GM19395 (cell line): ENCODE measurements at regions not wholly inside any gene's neighbourhood (a gene's known extent, or its start where the extent isn't known, plus 50 kb on each side); places are given as distances from the start of the nearest gene placed in this dataset.
A peak's percentile ranks its signal among the peaks of the same experiment; 100 is the strongest.

ENCODE experiments used
- ATAC-seq: cut with Tn5 transposase; IDR thresholded peaks from one replicate; pipeline ENCODE4 v1.9.1; 2021; ENCODE audit warnings: mild to moderate bottlenecking, moderate library complexity; ENCODE audit not compliant: unreplicated experiment

DNA sequence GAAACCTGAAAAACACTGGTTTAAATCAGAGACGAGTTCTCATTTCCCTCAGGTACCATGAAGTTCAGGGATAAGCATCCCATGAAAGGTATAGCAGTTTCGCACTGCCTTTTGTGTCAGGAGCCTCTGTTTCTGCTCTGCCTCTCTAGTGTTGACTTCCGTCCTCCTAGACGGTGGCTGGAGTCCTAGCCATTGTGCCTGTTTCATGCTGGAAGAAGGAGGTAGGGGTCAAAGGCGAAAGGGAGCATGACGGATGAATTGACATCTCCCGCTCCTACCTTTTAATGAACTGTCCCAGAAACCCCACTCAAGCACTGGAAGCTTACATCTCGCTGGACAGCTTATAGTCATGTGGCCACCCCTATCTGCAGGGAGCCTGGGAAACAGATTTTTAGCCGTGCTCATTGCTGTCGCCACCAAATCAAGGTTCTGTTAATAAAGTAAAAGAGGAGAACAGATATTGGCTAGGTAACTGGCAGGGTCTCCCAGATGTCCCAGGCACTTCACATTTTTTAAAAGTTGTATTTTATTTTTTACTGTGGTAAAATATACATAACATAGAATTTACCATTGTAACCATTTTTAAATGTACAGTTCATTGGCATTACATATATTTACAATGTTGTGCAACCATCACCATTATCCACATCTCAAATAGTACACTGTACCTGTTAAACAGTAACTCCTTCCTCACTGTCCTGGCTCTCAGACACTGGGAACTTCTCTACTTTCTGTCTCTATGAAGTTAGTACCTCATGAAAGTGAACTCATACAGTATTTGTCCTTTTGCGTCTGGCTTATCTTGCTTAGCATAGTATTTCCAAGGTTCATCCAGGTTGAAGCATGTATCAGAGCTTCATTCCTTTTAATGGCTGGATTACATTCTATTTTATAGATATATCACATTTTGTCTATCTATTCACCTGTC lies 55.0 kb upstream of the CTLA4 start:
- no peak for ATAC-seq

DNA sequence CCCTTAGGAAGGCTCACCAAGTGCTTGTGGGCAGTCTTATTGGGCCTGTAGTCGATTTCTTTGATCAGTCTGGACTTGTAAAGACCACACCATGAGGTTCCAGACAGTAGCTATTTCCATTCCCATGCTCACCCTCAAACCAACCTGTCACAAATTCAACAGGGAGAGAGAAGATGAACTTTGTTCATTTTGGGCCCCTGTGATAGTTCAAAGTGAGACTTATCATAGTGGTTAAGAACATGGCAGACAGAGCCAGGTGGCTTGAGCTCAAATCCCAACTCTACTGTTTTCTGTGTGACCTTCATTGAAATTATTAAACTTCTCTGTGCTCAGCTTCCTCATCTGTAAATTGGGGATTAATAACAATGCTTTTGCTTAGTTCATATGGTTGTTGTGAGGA lies 53.9 kb upstream of the CTLA4 start:
- ATAC-seq, result no peak

GRCh38 chr2:203814661-203815540 lies 52.7 kb upstream of the CTLA4 start:
- ATAC-seq, result peak; percentile 90

- no peak for ATAC-seq
Observed at GRCh38 chr2:203815541-203815898, 52.1 kb upstream of the CTLA4 start.

DNA sequence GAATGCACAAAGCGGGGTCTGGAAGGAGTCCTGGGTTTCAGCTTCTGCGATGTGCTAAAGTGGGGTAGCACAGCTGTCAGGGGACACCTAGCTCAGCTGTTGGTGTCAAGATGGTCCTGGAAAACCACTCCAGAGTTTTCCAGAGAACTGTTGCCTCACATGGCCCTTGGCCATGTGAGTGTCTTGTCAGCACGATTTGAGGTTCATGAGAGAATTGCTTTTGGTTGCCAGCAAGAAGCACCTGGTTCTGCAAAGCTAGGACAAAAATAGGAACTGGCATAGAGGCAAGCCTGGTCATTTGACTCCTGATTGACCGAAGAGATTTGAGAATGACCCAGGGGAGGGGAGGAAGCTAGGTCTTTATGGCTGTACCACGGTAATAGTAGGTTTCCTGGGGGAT lies 50.4 kb upstream of the CTLA4 start:
- ATAC-seq, result no peak
